ENCODE measurements at regions not wholly inside any gene's neighbourhood (a gene's known extent, or its start where the extent isn't known, plus 50 kb on each side); places are given as distances from the start of the nearest gene placed in this dataset.

DNA sequence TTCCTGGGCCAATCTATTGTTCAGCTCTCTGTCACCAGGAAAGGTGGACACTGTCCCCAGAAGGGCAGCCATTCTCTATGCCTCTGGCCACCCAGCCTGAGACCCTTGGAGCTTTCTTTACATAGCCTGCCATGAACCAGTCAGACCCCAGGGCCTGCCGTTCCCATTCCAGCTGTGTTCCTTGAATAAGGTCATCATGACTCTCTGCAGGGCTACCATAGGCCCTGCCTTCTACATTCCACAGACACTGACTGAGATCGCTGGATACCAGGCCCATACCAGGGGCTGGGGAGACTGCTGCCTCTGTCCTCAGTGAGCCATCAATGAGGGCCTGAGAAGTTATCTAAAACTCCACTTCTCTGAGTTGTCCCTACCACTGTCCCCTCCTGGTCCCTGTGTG is 75.5 kb downstream of the SYNE3 start:
- intact Hi-C loops (cut with DNase I): no loop called here

DNA sequence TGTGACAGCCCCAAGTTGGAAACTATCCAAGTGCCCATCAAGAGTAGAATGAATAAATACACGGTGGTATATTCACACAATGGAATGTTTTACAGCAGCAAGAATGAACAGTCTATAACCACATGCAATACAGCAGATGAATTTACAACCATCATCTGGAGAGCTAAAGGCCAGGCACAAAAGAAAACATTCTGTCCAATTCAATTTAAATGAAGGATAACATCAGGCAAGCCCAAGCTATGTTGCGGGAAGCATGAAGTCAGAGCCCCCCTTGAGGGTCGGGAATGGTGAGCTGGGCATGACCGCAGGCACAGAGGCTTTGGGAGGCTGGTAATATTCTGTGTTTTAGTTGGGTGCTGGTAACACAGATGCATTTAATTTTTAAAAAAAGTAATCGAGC is 76.0 kb downstream of the SYNE3 start:
- Histone ChIP-seq H3K4me1 (ENCODE audit: control insufficient read depth in 2 of 3, insufficient read depth in 2 of 3, low read depth in 1 of 3, low read length in 3 of 3) (peaks cover 0 to 11% (median 6%) of the 10 kb centered on the region in 3 donors), H3K9me3 (ENCODE audit: control insufficient read depth in 2 of 3, insufficient read depth in 1 of 3, low read length in 3 of 3) (no peaks in the 10 kb centered on the region), H3K9ac (ENCODE audit: low read length in 3 of 3) (no peak overlapping the region), H3K4me3 (ENCODE audit: low read length in 3 of 3) (no peak overlapping the region), H3K27me3 (ENCODE audit: control insufficient read depth, insufficient read depth, low read length) (no peaks in the 10 kb centered on the region), H3K36me3 (ENCODE audit: control insufficient read depth in 2 of 3, insufficient read depth in 3 of 3, low read length in 3 of 3) (no peaks in the 10 kb centered on the region), H3K27ac (ENCODE audit: low read depth in 2 of 2, low read length in 2 of 2) (no peak overlapping the region)
- FAIRE-seq (no peak), DNase-seq (peak in 1 of 5 donors; percentile 41)
- TF ChIP-seq, protein P1, sequence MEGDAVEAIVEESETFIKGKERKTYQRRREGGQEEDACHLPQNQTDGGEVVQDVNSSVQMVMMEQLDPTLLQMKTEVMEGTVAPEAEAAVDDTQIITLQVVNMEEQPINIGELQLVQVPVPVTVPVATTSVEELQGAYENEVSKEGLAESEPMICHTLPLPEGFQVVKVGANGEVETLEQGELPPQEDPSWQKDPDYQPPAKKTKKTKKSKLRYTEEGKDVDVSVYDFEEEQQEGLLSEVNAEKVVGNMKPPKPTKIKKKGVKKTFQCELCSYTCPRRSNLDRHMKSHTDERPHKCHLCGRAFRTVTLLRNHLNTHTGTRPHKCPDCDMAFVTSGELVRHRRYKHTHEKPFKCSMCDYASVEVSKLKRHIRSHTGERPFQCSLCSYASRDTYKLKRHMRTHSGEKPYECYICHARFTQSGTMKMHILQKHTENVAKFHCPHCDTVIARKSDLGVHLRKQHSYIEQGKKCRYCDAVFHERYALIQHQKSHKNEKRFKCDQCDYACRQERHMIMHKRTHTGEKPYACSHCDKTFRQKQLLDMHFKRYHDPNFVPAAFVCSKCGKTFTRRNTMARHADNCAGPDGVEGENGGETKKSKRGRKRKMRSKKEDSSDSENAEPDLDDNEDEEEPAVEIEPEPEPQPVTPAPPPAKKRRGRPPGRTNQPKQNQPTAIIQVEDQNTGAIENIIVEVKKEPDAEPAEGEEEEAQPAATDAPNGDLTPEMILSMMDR (IDR thresholded peaks at IDR 0.05; ENCODE audit: borderline replicate concordance, extremely low read depth, insufficient read depth): no peak
- intact Hi-C loops (cut with DNase I): no loop called here

More for the DNA sequence above, 75.5 kb downstream of the SYNE3 start:
- Histone ChIP-seq H3K9me3 (ENCODE audit: control insufficient read depth in 2 of 3, insufficient read depth in 1 of 3, low read length in 3 of 3) (no peaks in the 10 kb centered on the region), H3K27me3 (ENCODE audit: control insufficient read depth, insufficient read depth, low read length) (no peaks in the 10 kb centered on the region), H3K36me3 (ENCODE audit: control insufficient read depth in 2 of 3, insufficient read depth in 3 of 3, low read length in 3 of 3) (no peaks in the 10 kb centered on the region), H3K4me3 (ENCODE audit: low read length in 3 of 3) (no peak overlapping the region), H3K9ac (ENCODE audit: low read length in 3 of 3) (no peak overlapping the region), H3K4me1 (ENCODE audit: control insufficient read depth in 2 of 3, insufficient read depth in 2 of 3, low read depth in 1 of 3, low read length in 3 of 3) (peaks cover 0 to 13% (median 6%) of the 10 kb centered on the region in 3 donors), H3K27ac (ENCODE audit: low read depth in 2 of 2, low read length in 2 of 2) (no peak overlapping the region)
- DNase-seq (no peak), FAIRE-seq (no peak)
- TF ChIP-seq, protein P1 (IDR thresholded peaks at IDR 0.05; ENCODE audit: borderline replicate concordance, extremely low read depth, insufficient read depth): no peak

DNA sequence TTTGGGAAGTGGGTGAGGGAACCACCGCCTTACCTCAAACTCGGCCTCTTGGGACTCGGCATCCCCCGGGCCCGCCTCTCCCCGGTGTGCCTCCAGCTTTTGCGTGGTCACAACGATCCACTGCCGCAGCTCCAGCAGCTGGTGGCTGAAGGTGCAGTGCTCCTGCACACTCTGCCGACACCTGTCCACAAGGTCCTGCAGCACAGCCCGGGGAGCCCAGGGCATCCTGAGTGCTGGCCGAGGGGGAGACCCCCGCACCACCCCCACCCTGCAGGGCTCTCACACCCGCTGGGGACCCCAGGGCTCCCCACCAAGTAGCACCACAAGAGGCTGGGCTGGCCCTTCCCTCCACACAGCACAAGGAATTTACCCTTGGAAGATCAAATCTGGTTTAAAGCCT is 76.6 kb downstream of the SYNE3 start:
- no peak for FAIRE-seq
- intact Hi-C loops (cut with DNase I): loop anchor here (10.0 kb wide), 1 partner anchor 755 kb away; no protein-coding TSS in a partner anchor
- H3K4me1 ChIP-seq (ENCODE audit: control insufficient read depth in 2 of 3, insufficient read depth in 2 of 3, low read depth in 1 of 3, low read length in 3 of 3): peaks cover 0 to 6% (median 5%) of the 10 kb centered on the region in 3 donors
- no peak overlapping the region for H3K9ac ChIP-seq (ENCODE audit: low read length in 3 of 3)
- no peak overlapping the region for H3K27ac ChIP-seq (ENCODE audit: low read depth in 2 of 2, low read length in 2 of 2)
- TF ChIP-seq, protein P1 (IDR thresholded peaks at IDR 0.05; ENCODE audit: borderline replicate concordance, extremely low read depth, insufficient read depth): no peak
- H3K27me3 ChIP-seq (ENCODE audit: control insufficient read depth, insufficient read depth, low read length): no peaks in the 10 kb centered on the region
- no peak for DNase-seq
- no peaks in the 10 kb centered on the region for H3K36me3 ChIP-seq (ENCODE audit: control insufficient read depth in 2 of 3, insufficient read depth in 3 of 3, low read length in 3 of 3)
- H3K9me3 ChIP-seq (ENCODE audit: control insufficient read depth in 2 of 3, insufficient read depth in 1 of 3, low read length in 3 of 3): no peaks in the 10 kb centered on the region
- no peak overlapping the region for H3K4me3 ChIP-seq (ENCODE audit: low read length in 3 of 3)

GRCh38 chr14:95437715-95438114 is 78.7 kb downstream of the SYNE3 start:
- intact Hi-C loops (cut with DNase I): loop anchor here (10.0 kb wide), 1 partner anchor 753 kb away; no protein-coding TSS in a partner anchor
- Histone ChIP-seq H3K9ac (ENCODE audit: low read length in 3 of 3) (no peak overlapping the region), H3K27me3 (ENCODE audit: control insufficient read depth, insufficient read depth, low read length) (no peaks in the 10 kb centered on the region), H3K36me3 (ENCODE audit: control insufficient read depth in 2 of 3, insufficient read depth in 3 of 3, low read length in 3 of 3) (no peaks in the 10 kb centered on the region), H3K9me3 (ENCODE audit: control insufficient read depth in 2 of 3, insufficient read depth in 1 of 3, low read length in 3 of 3) (no peaks in the 10 kb centered on the region), H3K4me3 (ENCODE audit: low read length in 3 of 3) (no peak overlapping the region), H3K4me1 (ENCODE audit: control insufficient read depth in 2 of 3, insufficient read depth in 2 of 3, low read depth in 1 of 3, low read length in 3 of 3) (peaks cover 0 to 10% (median 7%) of the 10 kb centered on the region in 3 donors), H3K27ac (ENCODE audit: low read depth in 2 of 2, low read length in 2 of 2) (no peak overlapping the region)
- DNase-seq (no peak), FAIRE-seq (no peak)
- TF ChIP-seq, protein P1 (IDR thresholded peaks at IDR 0.05; ENCODE audit: borderline replicate concordance, extremely low read depth, insufficient read depth): no peak

All from kidney (tissue), 13 donors.